ENCODE measurements at regions not wholly inside any gene's neighbourhood (a gene's known extent, or its start where the extent isn't known, plus 50 kb on each side); places are given as distances from the start of the nearest gene placed in this dataset.

- no peak overlapping the region for H3K27ac ChIP-seq (ENCODE audit: low read depth, low read length)
- no peak for DNase-seq (ENCODE audit: low read depth, low spot score)
- CTCF ChIA-PET = no interaction called here
- H3K27me3 ChIP-seq (ENCODE audit: control insufficient read depth, insufficient read depth, low read length) = no peaks in the 10 kb centered on the region
- POLR2A ChIA-PET = no interaction called here
- no peaks in the 10 kb centered on the region for H3K9me3 ChIP-seq (ENCODE audit: control insufficient read depth, insufficient read depth, low read length)
- no peak overlapping the region for H3K4me3 ChIP-seq (ENCODE audit: low read depth, low read length)
- TF ChIP-seq CTCF (IDR thresholded peaks at IDR 0.05; ENCODE audit: low read depth, low read length) = no peak
Observed at GRCh38 chr5:173835131-173835530, 53.0 kb upstream of the CPEB4 start.

- CTCF ChIA-PET = no interaction called here
- DNase-seq (ENCODE audit: low read depth, low spot score) = no peak
Observed at GRCh38 chr5:173835661-173836060, 52.5 kb upstream of the CPEB4 start.

GRCh38 chr5:173837654-173838053 is 50.5 kb upstream of the CPEB4 start:
- no peak for DNase-seq (ENCODE audit: low read depth, low spot score)
- CTCF ChIA-PET = no interaction called here
- Histone ChIP-seq H3K27me3 (ENCODE audit: control insufficient read depth, insufficient read depth, low read length) (peaks cover 2% of the 10 kb centered on the region), H3K9me3 (ENCODE audit: control insufficient read depth, insufficient read depth, low read length) (no peaks in the 10 kb centered on the region), H3K27ac (ENCODE audit: low read depth, low read length) (no peak overlapping the region), H3K4me3 (ENCODE audit: low read depth, low read length) (no peak overlapping the region)
- POLR2A ChIA-PET = no interaction called here
- no peak for TF ChIP-seq CTCF (IDR thresholded peaks at IDR 0.05; ENCODE audit: low read depth, low read length)

More at GRCh38 chr5:173835661-173836060, 52.5 kb upstream of the CPEB4 start:
- no peak for TF ChIP-seq CTCF (IDR thresholded peaks at IDR 0.05; ENCODE audit: low read depth, low read length)
- POLR2A ChIA-PET = no interaction called here
- H3K9me3 ChIP-seq (ENCODE audit: control insufficient read depth, insufficient read depth, low read length) = no peaks in the 10 kb centered on the region
- H3K27me3 ChIP-seq (ENCODE audit: control insufficient read depth, insufficient read depth, low read length) = no peaks in the 10 kb centered on the region
- no peak overlapping the region for H3K4me3 ChIP-seq (ENCODE audit: low read depth, low read length)
- H3K27ac ChIP-seq (ENCODE audit: low read depth, low read length) = no peak overlapping the region
